GM12872 (cell line): ENCODE measurements at regions not wholly inside any gene's neighbourhood (a gene's known extent, or its start where the extent isn't known, plus 50 kb on each side); places are given as distances from the start of the nearest gene placed in this dataset.

Experiments
- CTCF ChIP-seq: IDR thresholded peaks from 3 replicates; pipeline ENCODE4 v1.5.1; 2011; ENCODE audit warnings: low read depth, mild to moderate bottlenecking, low read length, moderate library complexity; ENCODE audit not compliant: insufficient read depth

DNA sequence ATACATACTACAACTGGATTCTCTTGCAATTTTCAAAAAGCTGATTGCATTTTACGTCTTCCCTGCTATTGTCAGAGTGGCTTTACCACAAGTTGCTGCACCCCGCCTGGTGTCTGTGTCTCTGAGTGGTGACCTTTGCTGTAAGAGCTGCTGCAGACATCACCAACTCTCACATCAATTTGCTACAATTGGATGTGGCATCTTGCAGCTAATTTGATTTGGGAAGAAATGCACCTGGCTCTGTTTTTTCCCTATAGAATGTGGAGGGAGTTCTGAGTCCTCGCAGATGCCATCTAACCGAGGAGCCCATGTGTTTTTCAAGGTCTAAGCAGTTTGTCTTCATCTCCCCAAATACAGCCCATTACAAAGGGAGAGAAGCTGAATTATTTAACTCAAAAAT is 73.8 kb upstream of the PHOX2B start:
- no peak for TF ChIP-seq CTCF

GRCh38 chr4:41820473-41820872 is 71.9 kb upstream of the PHOX2B start:
- no peak for TF ChIP-seq CTCF

GRCh38 chr4:41819621-41820020 is 71.1 kb upstream of the PHOX2B start:
- no peak for TF ChIP-seq CTCF

GRCh38 chr4:41815473-41815872 is 66.9 kb upstream of the PHOX2B start:
- TF ChIP-seq CTCF = no peak

DNA sequence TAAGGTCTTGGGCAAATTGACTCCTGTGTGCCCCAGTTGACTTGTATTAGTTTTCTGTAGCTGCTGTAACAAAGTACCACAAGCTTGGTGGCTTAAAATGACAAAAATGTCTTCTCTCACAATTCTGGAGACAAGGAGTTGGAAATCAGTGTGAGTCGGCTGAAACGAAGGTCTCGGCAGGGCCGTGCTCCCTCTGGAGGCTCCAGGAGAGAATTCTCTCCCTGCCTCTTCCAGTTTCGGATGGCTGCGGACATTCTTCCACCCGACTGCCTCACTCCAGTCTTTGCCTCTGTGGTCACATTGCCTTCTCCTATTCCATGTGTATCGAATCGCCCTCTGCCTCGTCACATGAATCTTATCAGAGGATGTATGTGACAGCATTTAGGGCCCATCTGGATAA is 66.0 kb upstream of the PHOX2B start:
- no peak for TF ChIP-seq CTCF

GRCh38 chr4:41806807-41807206 is 58.3 kb upstream of the PHOX2B start:
- TF ChIP-seq CTCF = no peak

- TF ChIP-seq CTCF = no peak
These were observed 54.1 kb upstream of the PHOX2B start for GRCh38 chr4:41802590-41802989.

- TF ChIP-seq CTCF = no peak
These were observed 50.6 kb upstream of the PHOX2B start for GRCh38 chr4:41799126-41799525.
